ENCODE measurements at regions not wholly inside any gene's neighbourhood (a gene's known extent, or its start where the extent isn't known, plus 50 kb on each side); places are given as distances from the start of the nearest gene placed in this dataset.

DNA sequence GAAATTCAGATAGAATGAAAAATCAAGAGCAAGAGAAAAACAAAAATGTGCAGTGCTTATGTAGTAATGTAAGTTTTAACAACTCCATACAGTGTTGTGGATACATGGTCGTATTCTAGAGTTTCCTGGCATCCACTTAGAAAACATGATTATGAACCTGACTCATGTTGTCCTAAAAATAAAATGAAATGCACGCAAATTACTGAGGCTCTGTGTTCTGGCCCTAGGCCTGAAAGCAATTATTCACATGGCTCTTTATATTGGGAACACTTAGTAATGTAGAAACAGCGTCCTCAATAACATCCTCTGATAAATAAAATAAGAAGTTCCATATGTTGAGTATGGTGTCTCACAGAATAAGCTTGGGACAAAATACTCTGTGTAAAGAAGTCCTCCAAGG lies 200.2 kb upstream of the SEMA3E start:
- TF ChIP-seq EZH2 (IDR thresholded peaks at IDR 0.05), result no peak
- TF ChIP-seq, protein P1, sequence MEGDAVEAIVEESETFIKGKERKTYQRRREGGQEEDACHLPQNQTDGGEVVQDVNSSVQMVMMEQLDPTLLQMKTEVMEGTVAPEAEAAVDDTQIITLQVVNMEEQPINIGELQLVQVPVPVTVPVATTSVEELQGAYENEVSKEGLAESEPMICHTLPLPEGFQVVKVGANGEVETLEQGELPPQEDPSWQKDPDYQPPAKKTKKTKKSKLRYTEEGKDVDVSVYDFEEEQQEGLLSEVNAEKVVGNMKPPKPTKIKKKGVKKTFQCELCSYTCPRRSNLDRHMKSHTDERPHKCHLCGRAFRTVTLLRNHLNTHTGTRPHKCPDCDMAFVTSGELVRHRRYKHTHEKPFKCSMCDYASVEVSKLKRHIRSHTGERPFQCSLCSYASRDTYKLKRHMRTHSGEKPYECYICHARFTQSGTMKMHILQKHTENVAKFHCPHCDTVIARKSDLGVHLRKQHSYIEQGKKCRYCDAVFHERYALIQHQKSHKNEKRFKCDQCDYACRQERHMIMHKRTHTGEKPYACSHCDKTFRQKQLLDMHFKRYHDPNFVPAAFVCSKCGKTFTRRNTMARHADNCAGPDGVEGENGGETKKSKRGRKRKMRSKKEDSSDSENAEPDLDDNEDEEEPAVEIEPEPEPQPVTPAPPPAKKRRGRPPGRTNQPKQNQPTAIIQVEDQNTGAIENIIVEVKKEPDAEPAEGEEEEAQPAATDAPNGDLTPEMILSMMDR (IDR thresholded peaks at IDR 0.05), result no peak
- TF ChIP-seq EZH2phosphoT487 (IDR thresholded peaks at IDR 0.05), result no peak

Data from neural progenitor cell (in vitro differentiated cells).